ENCODE measurements at regions not wholly inside any gene's neighbourhood (a gene's known extent, or its start where the extent isn't known, plus 50 kb on each side); places are given as distances from the start of the nearest gene placed in this dataset.

- Histone ChIP-seq H3K4me1 (no peaks in the 10 kb centered on the region), H3K4me3 (no peak overlapping the region), H3K27ac (no peak overlapping the region), H3K27me3 (ENCODE audit: insufficient read depth in 3 of 3, low read length in 2 of 3) (no peaks in the 10 kb centered on the region), H3K9me3 (no peaks in the 10 kb centered on the region), H3K36me3 (ENCODE audit: insufficient read depth in 1 of 2, low read depth in 1 of 2) (no peaks in the 10 kb centered on the region)
- TF ChIP-seq CTCF (IDR thresholded peaks at IDR 0.05), result no peak
- ATAC-seq, result no peak
- intact Hi-C loops (cut with DNase I), result no loop called here
- no peak for DNase-seq
- WGBS, 3 donors, result 94 to 96% (median 95%) methylated on average over 2 of the region's 2 CpGs
Observed at GRCh38 chr7:113986216-113986615, 67.4 kb upstream of the PPP1R3A start.

- intact Hi-C loops (cut with DNase I), result no loop called here
- WGBS, 3 donors, result 93 to 95% (median 94%) methylated on average over 4 of the region's 4 CpGs
- ATAC-seq (no peak), DNase-seq (no peak)
- no peak for TF ChIP-seq CTCF (IDR thresholded peaks at IDR 0.05)
- Histone ChIP-seq H3K9me3 (no peaks in the 10 kb centered on the region), H3K27me3 (ENCODE audit: insufficient read depth in 3 of 3, low read length in 2 of 3) (no peaks in the 10 kb centered on the region), H3K27ac (no peak overlapping the region), H3K36me3 (ENCODE audit: insufficient read depth in 1 of 2, low read depth in 1 of 2) (no peaks in the 10 kb centered on the region), H3K4me1 (no peaks in the 10 kb centered on the region), H3K4me3 (no peak overlapping the region)
Observed at GRCh38 chr7:113976508-113976907, 57.7 kb upstream of the PPP1R3A start.

GRCh38 chr7:113968713-113969112 is 49.9 kb upstream of the PPP1R3A start:
- no peak overlapping the region for H3K27ac ChIP-seq
- ATAC-seq (no peak), DNase-seq (no peak)
- no peaks in the 10 kb centered on the region for H3K4me1 ChIP-seq
- intact Hi-C loops (cut with DNase I), result no loop called here
- no peaks in the 10 kb centered on the region for H3K36me3 ChIP-seq (ENCODE audit: insufficient read depth in 1 of 2, low read depth in 1 of 2)
- no peak for TF ChIP-seq CTCF (IDR thresholded peaks at IDR 0.05)
- no peaks in the 10 kb centered on the region for H3K27me3 ChIP-seq (ENCODE audit: insufficient read depth in 3 of 3, low read length in 2 of 3)
- no peak overlapping the region for H3K4me3 ChIP-seq
- H3K9me3 ChIP-seq, result no peaks in the 10 kb centered on the region
- WGBS, 3 donors, result 35 to 37% (median 35%) methylated on average over 2 of the region's 2 CpGs

All from psoas muscle (tissue), 7 donors.